GM21786 (cell line): ENCODE measurements at regions not wholly inside any gene's neighbourhood (a gene's known extent, or its start where the extent isn't known, plus 50 kb on each side); places are given as distances from the start of the nearest gene placed in this dataset.
"Not testable (repeated sequence)": the region's sequence is repeated elsewhere in the genome, so short reads cannot be mapped to it uniquely, and the experiment has no call there.

Experiments
- ATAC-seq: cut with Tn5 transposase; IDR thresholded peaks from one replicate; pipeline ENCODE4 v1.9.1; 2021; ENCODE audit not compliant: unreplicated experiment

DNA sequence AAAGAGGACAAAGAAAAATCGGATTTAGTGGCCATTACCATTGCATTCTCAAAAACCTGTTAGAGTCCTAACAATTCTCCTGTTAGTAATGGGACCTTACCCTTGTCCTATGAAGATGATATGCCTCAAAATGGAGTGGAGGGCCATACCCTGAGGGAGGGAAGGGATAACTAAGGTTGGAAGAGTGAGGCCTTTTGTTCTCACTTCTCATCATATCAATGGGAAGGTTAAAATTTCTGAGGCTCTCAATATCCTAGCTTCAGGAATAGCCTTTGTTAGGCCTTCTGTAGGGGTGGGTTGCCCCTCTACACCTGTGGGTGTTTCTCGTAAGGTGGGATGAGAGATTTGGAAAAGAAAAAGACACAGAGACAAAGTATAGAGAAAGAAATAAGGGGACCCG is 109.4 kb upstream of the SGIP1 start:
- not testable (repeated sequence) for ATAC-seq

GRCh38 chr1:66426239-66426853 is 107.6 kb upstream of the SGIP1 start:
- no peak for ATAC-seq

DNA sequence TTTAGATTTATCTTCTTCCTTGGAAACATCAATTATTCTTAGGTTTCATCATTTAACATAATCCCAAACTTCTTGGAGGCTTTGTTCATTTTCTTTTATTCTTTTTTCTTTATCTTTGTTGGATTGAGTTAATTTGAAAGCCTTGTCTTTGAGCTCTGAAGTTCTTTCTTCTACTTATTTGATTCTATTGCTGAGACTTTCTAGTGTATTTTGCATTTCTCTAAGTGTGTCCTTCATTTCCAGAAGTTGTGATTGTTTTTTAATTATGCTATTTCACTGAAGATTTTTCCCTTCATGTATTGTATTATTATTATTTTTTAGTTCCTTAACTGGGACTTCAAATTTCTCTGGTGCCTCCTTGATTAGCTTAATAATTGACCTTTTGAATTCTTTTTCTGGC is 103.1 kb upstream of the SGIP1 start:
- not testable (repeated sequence) for ATAC-seq

DNA sequence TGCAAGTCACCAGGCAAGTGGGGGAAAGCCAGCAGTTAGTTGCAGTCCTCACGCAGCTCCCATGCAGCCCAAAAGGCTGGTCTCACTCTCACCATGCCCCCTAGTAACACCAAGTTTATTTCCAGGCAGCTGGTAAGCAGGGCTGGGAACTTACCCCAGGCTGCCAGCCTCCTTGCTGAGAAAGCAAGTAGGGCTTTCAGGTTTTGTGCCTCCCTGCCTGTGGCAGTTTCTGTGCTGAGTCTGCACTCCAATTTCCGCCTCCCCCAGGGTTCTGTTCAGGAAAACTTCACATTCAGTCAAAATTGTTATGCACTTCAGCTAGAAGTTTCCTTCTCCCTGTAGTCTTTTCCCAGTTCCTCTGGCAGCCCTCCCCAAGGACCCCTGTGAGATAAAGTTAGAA is 102.0 kb upstream of the SGIP1 start:
- no peak for ATAC-seq

GRCh38 chr1:66433611-66434010 is 100.3 kb upstream of the SGIP1 start:
- no peak for ATAC-seq

DNA sequence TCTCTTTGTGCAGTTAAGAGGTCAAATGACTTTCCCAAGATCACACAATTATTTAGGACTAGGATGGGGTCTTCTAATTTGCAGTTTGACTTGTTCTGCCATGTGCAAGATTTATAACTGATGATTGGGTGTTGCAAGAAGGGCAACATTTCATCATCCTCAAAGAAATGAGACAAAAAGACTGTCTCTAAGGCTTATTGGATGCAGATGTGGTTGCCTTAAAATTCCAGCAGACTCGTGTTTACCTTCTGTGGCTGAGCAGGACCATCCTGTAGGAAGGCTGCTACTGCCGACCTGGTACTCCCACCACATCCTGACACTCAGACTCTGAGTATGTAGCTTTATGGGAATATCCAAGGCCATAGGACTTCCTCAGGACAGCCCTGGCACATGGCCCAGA is 99.9 kb upstream of the SGIP1 start:
- ATAC-seq: no peak

GRCh38 chr1:66435541-66435940 is 98.4 kb upstream of the SGIP1 start:
- ATAC-seq: no peak

DNA sequence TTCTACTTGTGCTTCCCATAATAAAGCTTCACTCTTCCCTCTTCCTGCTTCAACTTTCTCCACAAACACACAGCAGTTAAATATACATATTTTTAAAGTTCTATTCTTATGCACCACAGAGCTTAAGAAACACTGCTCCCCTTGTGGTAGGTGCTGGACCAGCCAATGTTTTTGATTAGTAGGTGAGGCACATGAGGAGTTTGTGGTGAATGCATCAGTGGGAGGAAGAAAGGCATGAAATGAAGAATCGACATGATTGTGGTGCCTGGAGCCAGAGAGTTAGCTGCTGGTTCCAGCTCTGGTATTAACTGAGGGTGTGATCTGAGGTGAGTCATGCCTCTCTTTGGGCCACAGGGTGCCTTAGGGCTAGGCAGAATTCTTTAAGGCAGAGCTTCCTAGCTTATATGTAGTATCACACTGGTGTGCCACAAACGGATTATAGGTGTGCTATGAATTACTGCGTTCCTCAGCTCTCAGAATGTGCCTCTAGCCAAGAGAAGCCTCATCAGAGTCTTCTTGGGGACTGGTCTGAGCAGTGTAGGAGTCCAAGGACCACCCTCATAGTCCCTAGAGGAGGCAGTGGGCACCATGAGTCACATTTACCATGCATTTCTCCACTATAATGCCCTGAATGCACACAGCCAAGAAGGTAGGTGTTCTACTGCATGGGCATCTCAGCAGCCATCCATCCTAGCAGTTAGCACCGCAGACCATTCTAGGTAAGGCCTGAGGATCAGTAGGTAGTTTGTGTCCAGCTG is 97.4 kb upstream of the SGIP1 start:
- peak; percentile 46 for ATAC-seq

DNA sequence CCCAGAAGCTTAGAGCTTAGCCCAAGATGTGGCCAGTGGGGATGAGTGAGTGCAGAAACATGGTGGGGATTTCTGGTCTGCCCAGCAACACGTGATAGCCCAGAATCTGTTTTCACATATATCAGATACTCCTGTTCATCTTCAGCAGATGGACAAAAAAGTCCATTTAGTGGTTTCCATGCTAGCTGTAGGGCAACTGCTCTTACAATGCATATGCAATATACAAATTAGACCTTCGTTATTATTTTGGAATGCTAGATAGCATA is 96.9 kb upstream of the SGIP1 start:
- peak; percentile 5 for ATAC-seq

- no peak for ATAC-seq
These were observed 95.9 kb upstream of the SGIP1 start for GRCh38 chr1:66438062-66438461.

DNA sequence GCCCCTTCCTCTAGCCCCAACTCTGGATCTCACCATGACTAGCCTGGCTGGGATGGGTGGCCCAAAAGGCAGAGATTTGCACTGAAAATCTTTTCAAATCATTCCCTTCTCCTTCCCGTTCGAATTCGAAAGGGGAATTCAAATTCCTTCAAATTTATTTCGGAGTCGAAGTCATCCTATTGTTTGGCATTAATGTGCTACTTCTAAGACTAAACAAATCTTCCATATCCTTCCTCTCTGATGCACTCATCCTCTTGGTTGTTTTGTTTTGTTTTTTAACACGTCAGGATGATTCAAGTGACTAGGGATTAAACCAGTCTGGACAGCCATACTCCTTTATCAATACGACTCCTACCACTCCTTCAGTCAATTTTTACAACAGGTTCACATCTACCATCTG is 95.5 kb upstream of the SGIP1 start:
- ATAC-seq: no peak

DNA sequence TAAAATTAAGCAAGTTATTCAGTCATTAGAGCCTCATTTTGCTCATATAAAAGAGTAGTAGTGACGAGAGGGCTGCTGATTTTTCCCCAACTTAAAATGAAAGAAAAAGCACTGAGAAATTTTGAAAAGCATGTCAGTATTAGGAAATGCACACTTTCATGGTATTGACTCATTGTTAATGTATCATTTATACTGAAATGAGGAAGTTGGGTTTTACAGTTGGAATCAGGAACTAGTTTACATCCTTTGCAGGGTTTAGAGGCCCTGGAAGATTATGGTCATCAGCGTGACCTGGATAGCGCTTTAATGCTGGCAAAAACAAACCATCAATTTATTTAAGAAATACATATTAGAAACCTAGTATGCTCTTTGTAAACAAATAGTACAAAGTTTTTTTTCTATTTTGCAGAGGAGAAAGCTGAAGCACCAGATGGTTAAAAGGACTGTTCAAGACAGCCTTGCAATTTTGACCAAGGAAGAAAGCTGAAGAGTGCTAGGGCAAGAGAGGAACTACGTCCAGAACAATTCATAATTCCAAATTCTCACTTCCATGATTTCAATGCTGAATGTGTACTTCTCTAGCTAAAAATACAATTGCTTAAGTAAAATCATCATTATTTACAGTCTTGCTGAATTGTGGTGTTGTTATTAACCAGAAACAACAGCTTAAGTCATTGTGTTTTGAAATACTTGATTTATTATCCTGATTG is 94.8 kb upstream of the SGIP1 start:
- ATAC-seq: peak; percentile 74

GRCh38 chr1:66443793-66444192 is 90.2 kb upstream of the SGIP1 start:
- ATAC-seq: no peak

GRCh38 chr1:66444438-66445265 is 89.3 kb upstream of the SGIP1 start:
- ATAC-seq: no peak

DNA sequence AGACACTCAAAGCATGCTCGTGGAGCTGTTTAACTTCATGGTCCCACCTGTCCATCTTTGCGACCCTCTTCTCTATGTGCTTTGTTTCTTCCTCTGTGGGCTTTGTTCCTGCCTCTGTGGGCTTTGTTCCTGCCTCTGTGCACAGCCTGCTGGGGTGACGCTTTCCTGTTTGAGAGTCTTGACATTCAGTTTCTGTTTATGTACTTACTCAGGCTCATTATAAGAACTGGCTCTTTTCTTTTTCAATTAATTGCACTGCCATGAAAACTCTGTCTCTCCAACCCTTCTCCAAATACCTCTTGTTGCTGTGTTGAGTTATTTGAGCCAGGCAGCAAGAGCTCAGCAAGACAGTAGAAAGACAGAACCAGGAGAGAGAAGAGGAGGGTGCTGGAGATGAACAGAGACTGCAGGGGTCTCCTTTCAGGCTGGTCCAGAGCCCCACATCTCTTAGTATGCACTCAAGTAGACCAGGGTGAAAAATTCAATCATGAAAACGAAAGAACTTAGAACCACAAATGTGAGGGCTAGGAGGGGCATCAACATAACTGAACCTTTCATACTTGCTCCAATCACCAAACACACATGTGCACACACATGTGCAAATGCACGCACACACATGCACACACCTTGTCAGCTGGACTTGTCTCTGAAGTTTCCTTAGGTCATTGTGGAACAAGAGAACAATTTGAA is 88.3 kb upstream of the SGIP1 start:
- ATAC-seq: peak; percentile 86

- ATAC-seq: peak; percentile 42
These were observed 87.5 kb upstream of the SGIP1 start for GRCh38 chr1:66446261-66447001.

GRCh38 chr1:66450043-66450514 is 83.9 kb upstream of the SGIP1 start:
- no peak for ATAC-seq

- ATAC-seq: no peak
These were observed 83.1 kb upstream of the SGIP1 start for GRCh38 chr1:66450847-66451246.

DNA sequence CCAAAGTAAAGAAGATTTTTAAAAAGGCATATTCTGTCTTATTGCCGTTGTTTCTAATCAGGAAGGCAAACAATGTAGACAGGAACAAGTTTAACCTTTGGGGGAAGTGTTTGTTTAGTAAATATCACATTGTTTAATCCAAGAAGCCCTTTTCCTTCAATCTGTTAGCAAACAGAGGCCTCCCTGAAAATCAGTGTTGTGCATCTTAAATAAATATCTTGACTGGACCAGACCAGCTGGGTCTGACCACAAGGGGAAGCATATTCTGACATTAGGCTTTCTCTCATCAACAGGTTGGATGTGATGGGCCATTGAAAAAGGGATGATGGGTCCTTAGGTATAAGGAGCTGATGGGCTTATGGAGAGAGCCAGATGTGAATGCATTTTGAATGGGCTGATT is 81.8 kb upstream of the SGIP1 start:
- no peak for ATAC-seq

DNA sequence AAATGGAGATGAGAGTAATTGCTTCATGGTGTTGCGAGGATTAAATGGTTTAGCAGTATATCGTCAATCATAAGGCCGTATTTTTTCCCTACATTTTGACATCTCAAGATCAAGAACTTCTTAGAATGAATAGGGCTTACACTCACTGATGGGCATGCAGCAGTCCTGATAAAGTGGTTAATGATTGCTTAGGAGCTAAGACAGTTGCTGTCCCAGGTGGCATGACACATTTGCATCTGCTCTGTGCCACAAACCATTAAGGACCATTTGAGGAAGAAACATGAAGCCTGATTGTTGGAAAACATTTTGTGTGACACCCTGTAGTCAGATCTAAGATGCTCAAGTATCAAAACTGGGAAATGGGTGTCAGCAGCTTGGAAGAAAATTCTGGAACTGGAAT is 81.0 kb upstream of the SGIP1 start:
- peak; percentile 74 for ATAC-seq
